Embryonic facial prominence (tissue), 1 donor: ENCODE measurements at regions not wholly inside any gene's neighbourhood (a gene's known extent, or its start where the extent isn't known, plus 50 kb on each side); places are given as distances from the start of the nearest gene placed in this dataset.
"Not testable (repeated sequence)": the region's sequence is repeated elsewhere in the genome, so short reads cannot be mapped to it uniquely, and the experiment has no call there.

Experiments
- DNase-seq: peaks from one replicate; pipeline ENCODE4 v3.0.0-alpha.2; 2016; ENCODE audit errors: extremely low spot score

DNA sequence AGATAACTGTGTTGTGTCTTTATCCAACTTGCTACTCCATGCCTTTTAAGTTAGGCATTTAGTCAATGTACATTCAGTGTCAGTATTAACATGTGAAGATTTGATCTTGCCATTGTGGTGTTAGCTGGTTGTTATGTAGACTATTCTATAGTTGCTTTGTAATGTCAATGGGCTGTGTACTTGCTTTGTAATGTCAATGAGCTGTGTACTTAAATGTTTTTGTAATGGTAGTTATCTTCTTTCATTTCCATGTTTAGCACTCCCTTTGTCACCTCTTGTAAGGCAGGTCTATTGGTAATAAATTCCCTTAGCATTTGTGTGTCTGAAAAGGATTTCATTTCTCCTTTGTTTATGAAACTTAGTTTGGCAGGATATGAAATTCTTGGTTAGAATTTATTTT lies 53.4 kb downstream of the MC4R start:
- no peak for DNase-seq

DNA sequence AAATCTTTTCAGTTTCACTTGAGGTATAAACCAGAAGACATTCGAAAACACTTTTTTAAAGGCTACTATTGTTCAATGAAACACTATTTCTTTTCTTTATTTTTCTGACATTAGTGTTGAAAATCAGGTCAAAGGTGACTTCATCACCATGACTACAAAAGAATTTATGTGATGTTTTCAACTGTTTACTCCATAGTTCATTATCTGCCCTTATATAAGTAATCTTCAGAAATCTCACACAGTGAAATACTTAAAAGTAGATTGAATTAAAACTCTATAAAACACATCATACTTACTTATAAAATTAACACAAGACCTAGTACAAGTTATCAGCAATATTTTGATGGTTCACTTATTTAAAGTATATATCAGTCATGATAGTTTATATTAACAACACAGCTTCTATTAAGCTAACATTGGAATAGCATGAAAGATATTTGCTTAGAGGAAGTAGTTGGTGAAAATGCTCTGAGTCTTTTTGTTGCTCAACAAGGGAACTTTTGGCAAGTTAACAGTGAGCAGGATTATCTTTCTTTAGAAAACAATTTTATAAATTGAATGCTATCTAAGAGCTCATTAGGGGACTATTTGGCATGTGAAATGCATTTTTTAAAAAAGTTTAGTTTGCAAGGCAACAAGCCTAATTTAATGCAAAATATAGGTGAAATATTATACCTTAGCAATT lies 60.8 kb downstream of the MC4R start:
- no peak for DNase-seq

DNA sequence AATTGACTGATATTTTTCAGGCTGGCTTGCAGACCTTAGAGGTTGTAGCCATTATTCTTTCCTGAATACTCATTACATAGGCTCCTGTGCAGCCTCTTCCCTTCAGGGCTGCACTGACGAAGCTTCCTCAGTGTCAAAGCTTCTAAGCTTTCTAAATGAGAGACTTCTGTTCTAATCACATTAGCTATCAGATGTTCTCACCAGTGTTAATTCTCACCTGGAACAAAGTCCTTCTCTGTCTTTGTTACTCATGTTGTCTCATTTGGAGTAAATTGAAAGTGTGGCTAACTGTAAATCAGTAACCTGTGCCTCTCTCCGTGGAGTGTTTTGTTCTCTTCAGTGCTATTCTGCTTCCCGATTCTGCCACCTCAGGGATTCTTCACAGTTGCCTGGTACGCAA lies 76.9 kb downstream of the MC4R start:
- DNase-seq, result no peak

DNA sequence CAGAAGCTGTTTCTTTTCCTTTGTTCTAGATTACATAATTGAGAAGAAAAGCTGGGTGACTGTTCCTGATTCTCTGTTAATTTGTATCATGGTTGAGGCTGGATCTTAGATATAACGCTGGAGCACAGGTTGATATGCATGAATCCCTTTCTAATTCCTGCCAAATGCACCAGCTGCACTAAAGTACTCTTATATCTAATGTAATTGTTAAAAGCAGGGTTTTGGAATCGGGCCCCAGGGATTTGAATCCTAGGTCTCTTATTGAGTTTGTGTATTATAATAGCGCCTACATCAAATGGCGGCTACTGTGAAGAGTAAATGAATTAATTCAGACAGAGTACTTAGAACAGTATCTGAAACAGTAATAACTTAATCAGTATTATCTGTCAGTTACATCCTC lies 80.4 kb downstream of the MC4R start:
- no peak for DNase-seq

DNA sequence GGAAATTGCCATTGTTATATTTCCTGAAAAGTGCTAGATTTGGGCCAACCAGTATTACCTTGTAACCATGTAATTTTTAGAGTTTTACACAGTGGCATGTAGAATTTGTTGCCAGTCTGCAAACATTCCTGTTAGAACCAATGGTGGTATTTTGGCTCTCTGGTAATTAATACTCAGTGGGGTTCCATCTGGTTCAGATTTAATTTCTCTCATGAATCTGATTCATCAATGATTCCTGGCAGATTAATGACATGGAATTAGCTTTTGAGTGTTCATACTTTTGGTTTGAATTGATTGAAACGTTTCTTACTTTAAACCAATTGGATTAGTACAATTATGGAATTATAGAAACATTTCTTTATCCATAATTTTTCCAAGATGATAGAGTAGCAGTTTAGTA lies 93.2 kb downstream of the MC4R start:
- no peak for DNase-seq

DNA sequence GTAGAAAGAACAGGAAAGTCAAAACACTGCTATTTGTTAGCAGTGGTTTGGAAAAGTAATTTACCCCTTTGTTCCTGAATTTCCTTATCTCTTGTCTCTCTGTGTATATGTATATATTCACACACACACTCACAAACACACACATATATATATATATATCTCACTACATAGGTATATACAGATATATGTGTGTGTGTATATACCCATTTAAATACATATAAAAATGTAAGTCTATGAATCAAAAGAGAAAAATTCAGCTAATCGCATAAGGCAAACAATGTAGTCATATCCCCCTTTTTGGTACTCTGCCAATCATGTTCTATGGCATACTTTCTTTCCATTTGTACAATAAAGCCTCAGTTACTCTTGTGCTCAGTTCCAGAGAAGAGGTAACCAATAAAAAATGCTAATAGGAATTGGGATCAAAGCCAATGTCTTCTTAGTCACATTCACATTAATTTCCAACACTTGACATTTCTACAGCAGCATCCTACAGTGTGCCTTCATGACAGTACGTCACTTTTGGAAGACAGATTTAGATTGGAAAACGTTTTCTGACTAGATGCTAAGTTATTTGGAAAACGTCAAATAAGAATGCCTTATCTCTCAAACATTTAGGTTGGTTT lies 94.6 kb downstream of the MC4R start:
- DNase-seq, result no peak

DNA sequence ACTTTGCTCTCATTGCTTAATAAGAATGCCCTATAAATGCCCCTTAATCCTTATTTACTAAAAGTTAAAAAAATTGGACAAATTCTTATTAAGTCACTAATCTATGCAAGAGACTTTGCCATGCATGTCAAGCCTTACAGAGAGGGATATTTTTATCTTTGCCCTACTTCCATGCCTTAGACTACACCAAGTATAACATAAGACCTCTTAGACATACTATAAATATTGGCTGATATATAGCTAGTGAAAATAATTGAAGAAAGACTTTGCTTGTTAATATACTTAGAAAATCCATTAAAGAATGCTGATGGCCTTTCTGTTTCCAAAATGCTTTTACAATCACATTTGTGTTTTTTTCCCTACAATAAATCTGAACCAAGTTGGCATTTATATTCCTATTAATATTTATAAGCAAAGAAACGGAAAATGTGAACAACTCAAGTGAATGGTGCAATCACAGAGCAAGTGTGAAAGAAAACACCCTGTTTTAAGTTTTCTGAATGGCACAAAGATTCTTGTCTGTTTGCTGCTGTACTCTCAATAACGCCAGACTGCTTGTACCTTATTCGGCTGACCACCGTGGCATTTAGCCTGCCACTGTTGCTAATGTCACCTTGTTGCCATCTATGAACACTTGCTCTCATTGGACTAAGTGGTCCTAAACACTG lies 105.0 kb downstream of the MC4R start:
- no peak for DNase-seq

DNA sequence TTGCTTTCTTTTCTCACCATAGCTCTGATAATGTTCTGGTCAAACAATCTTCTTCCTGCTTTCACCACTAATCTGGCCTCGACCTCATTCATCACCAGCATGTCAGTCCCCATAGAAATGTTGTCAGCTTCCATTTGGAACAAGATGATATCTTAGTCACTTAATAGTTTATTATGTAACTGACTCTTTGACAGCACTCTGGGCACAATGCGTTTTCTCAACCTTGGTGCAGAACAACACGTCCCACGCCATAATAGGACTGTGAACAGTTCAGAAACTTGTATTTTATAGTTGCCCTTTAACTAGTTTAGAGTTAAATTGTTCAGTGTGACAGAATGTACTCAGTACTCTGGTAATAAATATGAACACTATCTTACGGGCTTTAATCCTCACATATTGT lies 106.0 kb downstream of the MC4R start:
- DNase-seq, result no peak

DNA sequence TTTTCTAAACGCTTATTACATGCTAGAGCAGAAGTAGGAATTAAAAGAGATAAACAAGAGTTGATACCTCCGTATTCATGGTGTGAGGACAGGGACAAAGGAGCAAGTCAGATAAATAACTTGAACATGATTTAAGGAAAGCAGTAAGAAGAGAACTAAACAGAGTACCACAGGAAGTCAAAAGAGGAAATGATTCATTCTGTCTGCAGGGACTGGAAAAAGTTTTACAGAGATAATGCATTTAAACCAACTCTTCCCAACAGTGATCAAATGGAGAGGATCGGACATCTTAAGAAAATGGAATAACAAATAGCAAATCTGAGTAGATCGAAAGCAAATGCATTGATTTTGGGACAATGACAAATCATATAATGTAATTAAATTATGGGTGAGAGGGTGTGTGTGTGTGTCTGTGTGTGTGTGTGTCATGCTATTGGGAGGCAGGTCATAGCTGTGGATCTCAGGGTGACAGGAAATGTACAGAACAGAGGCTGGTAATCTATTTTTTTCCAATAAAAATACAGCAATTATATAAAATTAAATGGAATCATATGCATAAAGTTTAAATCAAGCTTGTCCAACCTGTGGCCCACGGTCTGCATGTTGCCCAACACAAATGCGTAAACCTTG lies 113.4 kb downstream of the MC4R start:
- DNase-seq, result no peak

DNA sequence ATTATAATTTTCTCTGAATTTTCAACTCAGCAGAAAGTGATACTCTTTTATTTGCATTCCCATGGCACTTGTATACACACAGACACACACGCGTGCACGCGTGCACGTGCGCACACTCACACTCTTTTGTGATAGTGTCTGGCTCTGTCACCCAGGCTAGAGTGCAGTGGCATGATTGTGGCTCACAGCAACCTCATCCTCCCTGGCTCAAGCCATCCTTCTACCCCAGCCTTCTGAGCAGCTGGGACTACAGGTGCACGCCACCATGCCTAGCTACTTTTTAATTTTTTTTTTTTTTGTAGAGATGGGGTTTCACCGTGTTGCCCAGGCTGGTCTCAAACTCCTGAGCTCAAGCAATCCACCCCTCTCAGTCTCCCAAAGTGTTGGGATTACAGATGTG lies 123.2 kb downstream of the MC4R start:
- no peak for DNase-seq

DNA sequence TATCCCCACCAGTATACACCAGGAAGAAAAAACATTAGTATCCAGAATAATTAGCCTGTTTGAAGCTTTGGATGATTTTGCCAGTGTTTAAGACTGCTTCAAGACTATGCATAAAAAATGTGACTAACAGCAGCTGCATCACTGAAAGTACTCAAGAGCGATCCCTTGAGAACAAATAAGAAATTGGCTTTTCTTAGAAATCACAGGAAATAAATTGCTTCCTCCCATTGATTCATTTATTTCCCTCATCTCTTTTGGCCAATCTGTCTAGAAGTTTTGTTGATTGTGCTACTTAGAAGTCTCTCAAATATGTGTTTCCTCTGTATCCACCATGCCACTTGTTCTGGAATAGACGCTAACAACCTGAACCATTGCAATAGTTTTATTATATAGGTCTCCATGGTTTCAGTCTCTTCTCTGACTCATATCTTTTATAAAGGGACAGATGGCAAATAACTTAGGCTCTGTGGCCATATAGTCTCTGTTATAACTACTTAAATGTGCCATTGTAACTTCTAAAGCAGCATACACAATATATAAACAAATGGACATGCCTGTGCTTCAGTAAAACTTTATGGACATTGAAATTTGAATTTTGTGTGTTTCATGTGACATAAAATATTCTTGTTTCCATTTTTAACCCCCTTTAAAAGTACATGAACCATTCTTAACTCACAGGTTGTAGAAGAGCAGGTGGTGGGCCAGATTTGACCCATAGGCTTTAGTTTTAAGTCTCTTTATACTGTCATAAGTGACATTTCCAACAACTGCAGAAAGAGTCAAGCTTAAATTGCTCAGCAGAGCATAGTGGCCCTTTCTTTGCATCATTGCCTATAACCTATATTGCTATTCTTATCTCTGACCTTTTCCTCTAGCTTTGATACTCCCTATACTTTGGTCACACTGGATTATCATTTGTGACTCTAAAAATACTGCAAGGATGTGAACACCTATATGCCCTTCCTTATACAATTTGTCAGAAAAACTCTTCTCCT lies 123.9 kb downstream of the MC4R start:
- no peak for DNase-seq

DNA sequence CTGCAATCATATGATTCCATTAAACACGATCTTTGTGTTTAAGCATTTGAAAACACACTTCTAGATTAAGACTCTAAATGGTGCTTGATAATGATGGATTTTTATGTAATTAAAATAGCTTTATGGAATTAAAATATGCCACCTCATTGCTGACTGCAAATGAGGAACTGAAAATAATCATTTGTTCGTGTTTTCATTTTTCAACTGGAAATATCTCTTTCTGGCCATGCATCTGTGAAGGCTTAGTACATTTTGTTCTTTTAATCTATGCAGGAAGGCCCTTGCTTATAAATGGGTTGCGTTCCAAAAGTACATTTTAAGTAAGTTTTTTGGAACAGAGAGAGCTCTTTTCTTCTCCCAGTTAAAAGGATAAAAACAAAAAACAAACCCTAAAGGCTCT lies 125.5 kb downstream of the MC4R start:
- no peak for DNase-seq

DNA sequence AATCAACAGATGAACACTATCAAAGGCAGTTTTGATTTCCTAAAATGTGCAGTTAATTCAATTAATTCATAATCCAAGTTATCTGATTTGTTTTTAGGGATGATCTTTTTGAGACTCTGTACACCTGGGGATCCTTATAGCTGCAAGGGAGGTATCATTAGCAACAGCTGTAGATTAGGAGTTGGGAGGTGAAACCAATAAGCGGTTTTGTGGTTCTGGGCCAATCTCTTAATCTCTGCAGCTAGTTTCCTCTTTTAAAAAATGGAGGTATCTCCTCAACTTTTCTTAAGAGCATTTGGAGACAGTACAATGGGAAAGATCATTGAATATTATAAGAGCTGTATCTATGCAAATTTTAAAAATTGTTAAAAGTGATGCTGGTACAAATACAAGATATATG lies 126.0 kb downstream of the MC4R start:
- DNase-seq, result no peak

DNA sequence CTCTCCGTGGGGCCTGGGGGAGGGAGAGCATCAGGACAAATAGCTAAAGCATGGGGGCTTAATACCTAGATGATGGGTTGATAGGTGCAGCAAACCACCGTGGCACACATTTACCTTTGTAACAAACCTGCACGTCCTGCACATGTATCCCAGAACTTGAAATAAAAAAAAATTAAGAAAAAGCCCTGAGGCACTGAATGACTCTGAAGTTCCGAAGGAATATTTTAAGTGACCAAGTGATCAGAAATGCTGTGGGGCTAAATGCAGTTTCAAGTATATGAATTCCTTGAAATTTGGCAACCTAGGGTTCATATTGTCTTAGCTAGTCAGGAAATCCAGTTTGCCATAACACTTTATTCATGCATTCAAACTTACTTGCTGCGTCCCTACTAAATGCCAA lies 127.5 kb downstream of the MC4R start:
- no peak for DNase-seq

DNA sequence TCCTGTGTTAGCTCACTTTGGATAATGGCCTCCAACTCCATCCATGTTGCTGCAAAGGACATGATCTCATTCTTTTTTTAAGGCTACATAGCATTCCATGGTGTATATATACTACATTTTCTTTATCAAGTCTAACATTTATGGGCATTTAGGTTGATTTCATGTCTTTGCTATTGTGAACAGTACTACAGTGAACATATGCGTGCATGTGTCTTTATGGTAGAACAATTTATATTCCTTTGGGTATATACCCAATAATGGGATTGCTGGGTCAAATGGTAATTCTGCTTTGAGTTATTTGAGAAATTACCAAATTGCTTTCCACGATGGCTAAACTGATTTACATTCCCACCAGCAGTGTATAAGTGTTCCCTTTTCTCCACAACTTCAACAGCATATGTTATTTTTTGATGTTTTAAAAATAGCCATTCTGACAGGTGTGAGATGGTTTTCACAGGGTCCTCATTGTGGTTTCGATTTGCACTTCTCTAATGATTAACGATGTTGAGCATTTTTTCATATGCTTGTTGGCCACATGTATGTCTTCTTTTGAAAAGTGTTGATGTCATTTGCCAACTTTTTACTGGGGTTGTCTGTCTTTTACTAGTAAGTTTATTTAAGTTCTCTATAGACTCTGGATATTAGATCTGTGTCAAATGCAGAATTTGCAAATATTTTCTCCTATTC lies 133.4 kb downstream of the MC4R start:
- not testable (repeated sequence) for DNase-seq

DNA sequence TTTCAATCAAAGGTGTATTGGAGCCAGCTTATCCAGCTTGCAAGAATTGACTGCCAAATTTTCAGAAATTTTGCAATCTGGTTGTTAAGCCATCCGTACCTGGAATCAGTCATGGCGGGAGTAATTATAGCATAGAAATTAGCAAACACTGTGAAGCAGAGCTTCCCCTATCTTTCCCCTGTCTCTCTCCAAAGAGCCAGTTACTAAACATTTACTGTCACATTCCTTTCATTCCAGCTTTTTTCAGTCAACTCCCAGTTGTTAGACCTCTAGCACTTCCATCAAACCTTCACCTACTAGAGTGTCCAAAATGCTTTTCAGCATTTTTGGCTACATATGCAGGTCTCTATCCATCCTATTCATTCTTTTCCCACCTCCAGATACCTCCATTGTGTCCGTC lies 137.4 kb downstream of the MC4R start:
- no peak for DNase-seq

DNA sequence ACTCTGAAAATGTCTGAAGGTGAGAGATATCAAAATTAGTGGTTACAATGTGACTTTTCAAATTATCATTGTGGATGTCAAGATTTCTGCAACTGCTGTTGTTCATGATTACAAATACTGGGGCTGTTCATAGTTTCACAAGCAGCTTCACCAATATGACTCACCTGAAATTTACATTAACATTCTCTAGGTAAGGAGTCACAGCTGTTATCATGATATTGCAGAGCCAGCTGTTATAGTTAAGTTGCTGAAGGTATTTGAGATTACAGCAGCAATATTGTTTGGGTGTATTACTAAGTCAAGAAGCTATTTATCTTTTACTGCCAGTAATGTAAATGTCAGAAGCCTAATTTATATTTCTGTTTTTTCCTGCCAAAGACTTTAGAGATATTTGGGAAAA lies 140.0 kb downstream of the MC4R start:
- DNase-seq, result no peak

DNA sequence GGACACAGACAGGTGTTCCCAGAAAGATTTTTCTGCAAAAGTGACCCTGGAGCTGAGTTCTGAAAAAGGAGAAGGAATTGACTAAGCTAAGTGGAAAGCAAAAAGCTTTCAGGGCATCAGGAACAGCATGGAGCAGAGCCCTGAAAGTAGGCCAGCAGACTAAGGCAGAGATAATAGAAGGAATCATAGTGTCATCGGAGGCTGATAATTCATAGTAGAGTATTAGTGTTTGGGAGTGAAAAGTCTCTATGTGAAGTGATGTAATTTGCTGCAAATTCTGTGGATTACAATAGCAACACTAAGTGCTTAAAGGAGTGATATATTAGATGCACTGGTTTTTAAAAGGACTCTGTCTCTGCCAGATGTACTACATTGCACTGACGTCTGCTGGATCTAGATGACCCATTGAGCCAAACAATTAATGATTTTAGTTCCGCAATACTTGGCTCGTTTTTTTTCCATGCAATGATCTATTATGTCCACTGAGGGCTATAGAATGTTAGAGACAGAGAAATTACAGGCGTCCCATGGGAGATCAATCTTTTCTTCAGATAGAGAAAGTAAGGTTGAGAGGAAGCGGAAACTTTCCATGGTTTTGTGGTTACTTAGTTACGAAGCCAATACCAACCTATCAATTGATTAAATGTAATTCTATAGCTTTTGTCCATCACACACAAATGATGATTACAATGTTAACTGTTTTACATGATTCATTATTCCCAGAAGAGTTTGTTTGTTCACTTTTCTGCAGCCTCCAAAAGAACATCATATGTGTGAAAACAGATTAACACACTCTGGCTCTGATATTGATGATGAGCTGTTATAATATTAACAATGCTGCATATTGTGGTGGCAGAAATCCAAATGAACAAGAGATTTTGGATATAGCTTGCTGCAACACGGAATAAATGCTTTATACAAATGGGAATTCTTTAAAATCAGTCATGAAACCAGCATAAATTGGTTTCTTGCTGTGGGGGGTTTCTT lies 143.7 kb downstream of the MC4R start:
- no peak for DNase-seq

DNA sequence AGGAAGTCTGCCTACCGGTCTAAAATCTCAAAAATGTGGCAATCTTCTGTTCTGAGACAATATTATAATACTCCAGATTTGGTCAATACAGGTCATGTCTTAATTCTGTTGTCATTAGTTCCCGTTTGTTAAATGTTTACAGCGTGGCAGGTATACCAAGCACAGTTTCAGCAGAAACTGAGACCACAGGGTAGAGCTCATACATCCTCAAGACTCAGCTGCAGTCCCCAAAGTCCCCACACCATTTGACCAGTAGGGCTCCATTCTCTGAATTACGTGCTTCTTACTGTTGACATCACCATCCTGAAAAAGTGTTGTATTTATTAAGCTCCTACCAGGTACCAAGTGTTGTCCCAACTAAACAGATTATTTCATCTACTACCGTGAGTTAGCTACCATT lies 157.1 kb downstream of the MC4R start:
- DNase-seq, result no peak

DNA sequence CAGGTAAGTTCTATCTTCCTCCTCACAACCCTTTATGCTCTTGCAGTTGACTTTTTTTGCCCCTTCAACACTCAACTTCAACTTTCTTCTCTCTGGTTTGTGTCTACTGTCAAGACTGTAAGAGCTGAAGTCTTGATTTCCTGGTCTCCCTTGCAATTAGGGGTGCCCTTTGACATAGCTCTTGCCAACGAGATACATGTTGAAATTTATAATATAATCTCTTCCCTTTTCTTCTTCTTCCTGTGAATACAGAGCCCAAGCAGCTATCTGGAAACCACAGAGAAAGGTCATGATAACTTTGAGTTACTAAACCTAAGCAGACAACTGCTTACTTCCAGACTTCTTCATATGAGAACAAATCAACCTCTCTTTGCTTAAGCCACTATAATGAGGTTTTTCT lies 163.5 kb downstream of the MC4R start:
- no peak for DNase-seq
